ENCODE measurements at regions not wholly inside any gene's neighbourhood (a gene's known extent, or its start where the extent isn't known, plus 50 kb on each side); places are given as distances from the start of the nearest gene placed in this dataset.
A peak's percentile ranks its signal among the peaks of the same experiment; 100 is the strongest.

- no peak for TF ChIP-seq TCF7L2 (IDR thresholded peaks at IDR 0.05; ENCODE audit: low read depth, low read length)
- TF ChIP-seq POLR2AphosphoS5 (IDR thresholded peaks at IDR 0.05; ENCODE audit: low read depth, low read length) = no peak
- TF ChIP-seq CTCF (IDR thresholded peaks at IDR 0.05) = peak; percentile 43; the same call in 1 of the 2 replicates
- no peak for TF ChIP-seq SIN3A (IDR thresholded peaks at IDR 0.05; ENCODE audit: borderline replicate concordance, insufficient read depth, low read depth, low read length)
Observed at GRCh38 chr2:138922973-138923563, 142.9 kb upstream of the NXPH2 start.
